Endothelial cell of umbilical vein (primary cell): ENCODE measurements at regions not wholly inside any gene's neighbourhood (a gene's known extent, or its start where the extent isn't known, plus 50 kb on each side); places are given as distances from the start of the nearest gene placed in this dataset.

Experiments
- BruUV-seq: library from RNA; stranded (reverse); fragments of 400-500 nt; replicated peaks from 2 replicates; lab custom pipeline; 2021; lab: Mats Ljungman, UMichigan
- CTCF ChIA-PET: fragments of 300-600, 350-600 bp; sonication (Branson Sonifier 250); formaldehyde crosslinking; loops from one replicate; lab custom pipeline; 2021; ENCODE audit warnings: antibody characterized with exemption, inconsistent platforms; lab: Charles Lee
- POLR2A ChIA-PET: fragments of 300-600, 350-600 bp; sonication (Branson Sonifier 250); formaldehyde crosslinking; loops from one replicate; lab custom pipeline; 2021; ENCODE audit warnings: antibody characterized with exemption, inconsistent platforms; lab: Charles Lee
- DNase-seq: peaks from one replicate; pipeline ENCODE4 v3.0.0-alpha.2; 2011; ENCODE audit warnings: low read depth, low spot score
- FAIRE-seq: peaks from 2 replicates; lab custom pipeline; 2011; peaks lifted over from hg19 to GRCh38; lab: Jason Lieb, UNC
- H2AFZ ChIP-seq: 2 replicates; pipeline ENCODE4 v1.6.0; 2012; ENCODE audit warnings: low read depth, low read length, control low read depth, inconsistent platforms
- H3K27ac ChIP-seq: 2 replicates; pipeline ENCODE4 v1.5.1; 2011; ENCODE audit warnings: low read depth, mild to moderate bottlenecking, control low read depth, low read length, moderate library complexity; ENCODE audit not compliant: insufficient read depth
- H3K27me3 ChIP-seq, 2 experiments: 2 replicates each; pipeline versions ENCODE4 v1.6.0 to v1.6.1; 2011; ENCODE audit warnings: low read length in 2 of 2, mixed read lengths in 1 of 2; ENCODE audit not compliant: control insufficient read depth in 2 of 2, insufficient read depth in 2 of 2
- H3K36me3 ChIP-seq, 2 experiments: 2 replicates in 1 of 2; 3 replicates in 1 of 2; pipeline ENCODE4 v1.5.1; 2011; ENCODE audit warnings: low read length in 2 of 2, mild to moderate bottlenecking in 1 of 2, moderate library complexity in 1 of 2; ENCODE audit not compliant: control insufficient read depth in 2 of 2, insufficient read depth in 2 of 2; ENCODE audit errors: extremely low read depth in 1 of 2
- H3K4me1 ChIP-seq: 3 replicates; pipeline ENCODE4 v1.5.1; 2011; ENCODE audit warnings: mild to moderate bottlenecking, low read length; ENCODE audit not compliant: control insufficient read depth, insufficient read depth; ENCODE audit errors: extremely low read depth
- H3K4me2 ChIP-seq: 2 replicates; pipeline ENCODE4 v1.6.1; 2011; ENCODE audit warnings: low read length, control low read depth, mixed read lengths; ENCODE audit not compliant: insufficient read depth
- H3K4me3 ChIP-seq, 3 experiments: fragments of 200-600 bp in 1 of 3; sonication (generic), shearing (Covaris generic) in 1 of 3; replicated peaks in 1 of 3; 2 replicates each; pipeline ENCODE4 v1.5.1; 2011 to 2016; ENCODE audit warnings: control low read depth in 3 of 3, low read length in 3 of 3, mild to moderate bottlenecking in 2 of 3, inconsistent platforms in 1 of 3, low read depth in 1 of 3, moderate library complexity in 1 of 3; ENCODE audit not compliant: insufficient read depth in 1 of 3
- H3K79me2 ChIP-seq: 2 replicates; pipeline ENCODE4 v1.6.0; 2012; ENCODE audit warnings: low read length, inconsistent platforms; ENCODE audit not compliant: control insufficient read depth, insufficient read depth
- H3K9ac ChIP-seq: replicated peaks from 2 replicates; pipeline ENCODE3; 2011; ENCODE audit warnings: low read length, control low read depth; ENCODE audit not compliant: insufficient read depth; ENCODE audit errors: extremely low read depth
- H3K9me1 ChIP-seq: replicated peaks from 3 replicates; pipeline ENCODE4 v1.6.0; 2011; ENCODE audit warnings: mild to moderate bottlenecking, low read length; ENCODE audit not compliant: control insufficient read depth, insufficient read depth; ENCODE audit errors: extremely low read depth
- H3K9me3 ChIP-seq: replicated peaks from 2 replicates; pipeline ENCODE4 v1.5.1; 2012; ENCODE audit warnings: low read length, inconsistent platforms; ENCODE audit not compliant: control insufficient read depth, insufficient read depth
- H4K20me1 ChIP-seq: replicated peaks from 2 replicates; pipeline ENCODE3; 2011; ENCODE audit warnings: mild to moderate bottlenecking, low read length; ENCODE audit not compliant: control insufficient read depth, insufficient read depth; ENCODE audit errors: extremely low read depth
- CTCF ChIP-seq, 2 donors: IDR thresholded peaks; 1 replicate in 1 of 2; 2 replicates in 1 of 2; pipeline ENCODE4 v1.5.1; 2011; ENCODE audit warnings: low read length in 2 of 2, mild to moderate bottlenecking in 2 of 2, moderate library complexity in 2 of 2, control low read depth in 1 of 2, inconsistent platforms in 1 of 2, low read depth in 1 of 2; ENCODE audit not compliant: insufficient read depth in 1 of 2; ENCODE audit errors: extremely low read depth in 1 of 2
- EZH2 ChIP-seq: IDR thresholded peaks from 2 replicates; pipeline ENCODE4 v1.6.1; 2012; ENCODE audit warnings: borderline replicate concordance, low read depth, mild to moderate bottlenecking, moderate library complexity, low read length, inconsistent platforms; ENCODE audit not compliant: severe bottlenecking
- FOS ChIP-seq: IDR thresholded peaks from 2 replicates; pipeline ENCODE4 v1.6.1; 2011; ENCODE audit warnings: mild to moderate bottlenecking, low read length, moderate library complexity, borderline replicate concordance; ENCODE audit not compliant: insufficient read depth
- GATA2 ChIP-seq: IDR thresholded peaks from 2 replicates; pipeline ENCODE4 v1.7.0; 2011; ENCODE audit warnings: low read depth, mild to moderate bottlenecking, moderate library complexity, mixed read lengths, low read length; ENCODE audit not compliant: insufficient read length, insufficient read depth
- JUN ChIP-seq: IDR thresholded peaks from 2 replicates; pipeline ENCODE4 v1.6.1; 2011; ENCODE audit warnings: borderline replicate concordance, low read depth; ENCODE audit not compliant: insufficient read length, insufficient read depth
- MYC ChIP-seq: IDR thresholded peaks from one replicate; pipeline ENCODE4 v1.6.1; 2011; ENCODE audit warnings: mild to moderate bottlenecking, low read depth, low read length
- POLR2A ChIP-seq: IDR thresholded peaks from 2 replicates; pipeline ENCODE4 v1.6.1; 2012; ENCODE audit warnings: low read depth, mild to moderate bottlenecking, control low read depth, low read length
- POLR2AphosphoS5 ChIP-seq: IDR thresholded peaks from 2 replicates; pipeline ENCODE4 v1.6.1; 2012; ENCODE audit warnings: low read depth, mild to moderate bottlenecking, control low read depth, low read length, moderate library complexity; ENCODE audit not compliant: insufficient read depth
- dilution Hi-C: fragments of 300-500 bp; cut with MboI; formaldehyde crosslinking; loops from one replicate; pipeline ENCODE4 v1.15.0; 2019; ENCODE audit warnings: low sequenced_read_pairs; ENCODE audit not compliant: extremely low pct_ligation_motif_present
- intact Hi-C: fragments of 100-400 bp; cut with micrococcal nuclease; formaldehyde crosslinking; loops from one replicate; pipeline ENCODE4 v1.10.0; 2022
- TF ChIP-seq, protein P1 (sequence below): IDR thresholded peaks from 2 replicates; pipeline ENCODE4 v1.6.1; 2011; ENCODE audit not compliant: insufficient read depth, insufficient read length

- H3K4me3 ChIP-seq, result no peak overlapping the region
- H3K27me3 ChIP-seq, result no peaks in the 10 kb centered on the region
- no peak overlapping the region for H2AFZ ChIP-seq
- POLR2A ChIA-PET, result no interaction called here
- BruUV-seq, result no TSS peak
- CTCF ChIA-PET, result interaction anchor here (1.1 to 1.8 kb wide), 2 partner anchors 30 to 104 kb away, joined by 3 to 7 read pairs; no protein-coding TSS in a partner anchor
- H3K79me2 ChIP-seq, result no peaks in the 10 kb centered on the region
- no peaks in the 10 kb centered on the region for H4K20me1 ChIP-seq
- H3K9me3 ChIP-seq, result no peaks in the 10 kb centered on the region
- H3K4me1 ChIP-seq, result peaks cover 20% of the 10 kb centered on the region
- H3K36me3 ChIP-seq, result no peaks in the 10 kb centered on the region
- dilution Hi-C loops, result no loop called here
- no peaks in the 10 kb centered on the region for H3K9me1 ChIP-seq
- H3K4me2 ChIP-seq, result no peak overlapping the region
- no peak for FAIRE-seq
- intact Hi-C loops, result loop anchor here (2.0 to 5.0 kb wide), 3 partner anchors 45 to 219 kb away; no protein-coding TSS in a partner anchor
- DNase-seq, result no peak
- H3K9ac ChIP-seq, result no peak overlapping the region
- no peak overlapping the region for H3K27ac ChIP-seq
- TF ChIP-seq EZH2, result no peak
- TF ChIP-seq, protein P1, sequence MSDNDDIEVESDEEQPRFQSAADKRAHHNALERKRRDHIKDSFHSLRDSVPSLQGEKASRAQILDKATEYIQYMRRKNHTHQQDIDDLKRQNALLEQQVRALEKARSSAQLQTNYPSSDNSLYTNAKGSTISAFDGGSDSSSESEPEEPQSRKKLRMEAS, result no peak
- no peak for TF ChIP-seq GATA2
- no peak for TF ChIP-seq MYC
- no peak for TF ChIP-seq JUN
- no peak for TF ChIP-seq POLR2A
- no peak for TF ChIP-seq FOS
- no peak for TF ChIP-seq CTCF (IDR thresholded peaks at IDR 0.05; ENCODE audit: extremely low read depth in 1 of 2, insufficient read depth in 1 of 2, low read depth in 1 of 2, low read length in 2 of 2)
- TF ChIP-seq POLR2AphosphoS5, result no peak
Measured at GRCh38 chr10:90417476-90418210, 440.2 kb downstream of the HTR7 start.
